NCI-H2227 (cell line): ENCODE measurements at regions not wholly inside any gene's neighbourhood (a gene's known extent, or its start where the extent isn't known, plus 50 kb on each side); places are given as distances from the start of the nearest gene placed in this dataset.
"Not testable (repeated sequence)": the region's sequence is repeated elsewhere in the genome, so short reads cannot be mapped to it uniquely, and the experiment has no call there.

Experiments used
- DNase-seq: peaks from one replicate; lab custom pipeline; 2025; ENCODE audit not compliant: unreplicated experiment; lab: John Stamatoyannopoulos, UW

DNA sequence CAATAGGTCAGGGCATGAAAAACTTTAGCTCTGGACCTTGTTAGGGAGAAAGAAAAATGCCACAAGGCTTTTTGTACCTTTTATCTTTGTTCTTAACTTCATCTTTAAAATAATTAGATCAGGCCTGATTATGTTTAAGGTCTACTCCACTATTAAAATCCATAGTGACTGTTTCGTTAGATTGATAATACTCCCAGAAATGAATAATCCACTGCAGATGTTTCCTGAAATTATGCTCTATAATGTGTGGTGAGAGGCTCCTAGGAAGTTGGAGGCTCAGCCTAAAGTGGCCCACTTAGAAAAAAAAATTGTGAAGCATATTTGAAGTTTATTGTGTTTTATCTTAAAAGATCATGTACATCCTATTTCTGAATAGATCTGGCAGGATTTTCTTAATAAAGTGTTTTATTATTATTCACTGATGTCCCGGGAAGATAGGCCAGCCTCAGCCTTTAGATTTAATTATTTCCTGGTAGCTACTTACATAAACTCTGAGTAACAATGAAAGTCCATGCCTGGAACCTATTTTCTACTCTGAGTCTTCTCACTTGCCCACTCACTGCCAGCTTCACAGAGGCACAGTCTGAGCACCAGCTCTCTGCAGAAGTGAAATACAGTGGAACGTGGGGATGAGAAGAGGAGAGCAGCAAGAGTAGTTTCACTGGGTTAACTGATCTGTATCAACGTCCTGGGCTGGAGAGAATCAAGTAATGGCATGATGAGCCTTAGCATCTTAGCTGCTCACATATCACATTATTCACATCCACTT lies 126.8 kb upstream of the TMEM170B start:
- no peak for DNase-seq

DNA sequence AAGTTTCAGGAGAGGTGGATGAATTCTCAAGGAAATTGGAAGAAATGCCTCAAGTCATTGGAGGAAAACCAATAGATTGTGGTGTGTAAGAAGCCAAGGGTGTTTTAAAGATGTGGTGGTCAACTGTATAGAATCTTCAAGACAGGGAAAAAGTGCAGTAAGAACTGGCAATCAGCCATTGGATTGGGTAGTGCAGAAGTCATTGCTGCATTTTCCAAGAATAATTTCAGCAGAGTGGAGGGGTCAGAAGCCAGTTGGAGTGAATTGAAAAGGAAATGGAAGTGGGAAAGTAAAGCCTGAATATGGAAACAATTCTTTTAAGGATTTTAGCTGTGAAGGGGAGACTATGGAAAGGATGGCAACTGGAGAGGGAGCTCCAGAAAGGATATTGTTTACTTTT lies 128.2 kb upstream of the TMEM170B start:
- no peak for DNase-seq

DNA sequence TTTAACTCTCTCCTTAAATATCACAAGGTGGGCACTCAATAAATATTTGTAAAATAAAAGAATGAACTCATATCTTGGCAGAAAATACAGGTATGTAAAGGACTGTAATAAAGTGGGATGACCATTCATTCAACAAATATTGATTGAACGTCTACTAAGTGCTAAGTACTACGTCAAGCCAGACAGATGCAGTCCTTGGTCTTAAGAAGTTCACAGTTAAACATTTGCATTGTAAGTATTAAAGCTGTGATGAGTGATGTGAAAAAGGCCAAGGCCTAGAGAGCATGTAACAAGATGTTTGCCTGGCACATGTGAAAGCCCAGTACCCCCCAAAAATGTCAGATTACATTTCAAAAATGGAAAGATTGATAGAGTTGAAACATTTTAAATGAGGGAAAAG lies 130.1 kb upstream of the TMEM170B start:
- DNase-seq: no peak

GRCh38 chr6:11404838-11405237 lies 132.7 kb upstream of the TMEM170B start:
- no peak for DNase-seq

- DNase-seq: no peak
Measured at GRCh38 chr6:11404081-11404480, 133.5 kb upstream of the TMEM170B start.

DNA sequence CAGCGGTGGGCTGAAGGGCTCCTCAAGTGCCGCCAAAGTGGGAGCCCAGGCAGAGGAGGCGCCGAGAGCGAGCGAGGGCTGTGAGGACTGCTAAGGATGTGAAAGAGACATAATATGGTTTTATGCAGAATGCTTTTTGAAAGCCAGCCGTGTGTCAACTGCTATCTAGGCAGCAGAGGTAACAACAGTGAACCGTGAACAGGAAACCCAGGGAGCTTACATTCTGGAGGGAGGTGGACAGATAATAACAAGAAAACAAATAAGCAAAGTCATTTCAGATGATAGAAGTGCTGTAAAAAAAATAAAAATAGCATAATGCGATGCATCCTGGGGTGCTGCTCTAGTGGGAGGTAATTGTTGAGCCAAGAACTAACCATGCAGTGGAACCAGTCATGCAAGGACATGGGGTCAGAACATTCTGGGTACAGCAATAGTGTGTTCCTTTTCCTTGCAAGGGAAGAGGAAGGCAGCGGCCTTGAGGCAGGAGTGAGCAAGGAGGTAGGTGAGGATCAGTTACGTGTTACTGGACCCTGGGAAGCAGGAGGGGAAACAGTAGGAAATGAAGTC lies 134.4 kb upstream of the TMEM170B start:
- no peak for DNase-seq

DNA sequence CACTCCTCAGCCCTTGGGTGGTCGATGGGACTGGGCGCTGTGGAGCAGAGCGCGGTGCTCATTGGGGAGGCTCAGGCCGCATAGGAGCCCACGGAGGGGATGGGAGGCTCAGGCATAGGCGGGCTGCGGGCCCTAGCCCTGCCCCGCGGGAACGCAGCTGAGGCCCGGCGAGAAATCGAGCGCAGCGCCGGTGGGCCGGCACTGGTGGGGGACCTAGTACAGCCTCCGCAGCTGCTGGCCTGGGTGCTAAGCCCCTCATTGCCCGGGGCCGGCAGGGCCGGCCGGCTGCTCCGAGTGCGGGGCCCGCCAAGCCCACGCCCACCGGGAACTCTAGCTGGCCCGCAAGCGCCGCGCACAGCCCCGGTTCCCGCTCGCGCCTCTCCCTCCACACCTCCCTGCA lies 135.0 kb upstream of the TMEM170B start:
- DNase-seq: not testable (repeated sequence)

DNA sequence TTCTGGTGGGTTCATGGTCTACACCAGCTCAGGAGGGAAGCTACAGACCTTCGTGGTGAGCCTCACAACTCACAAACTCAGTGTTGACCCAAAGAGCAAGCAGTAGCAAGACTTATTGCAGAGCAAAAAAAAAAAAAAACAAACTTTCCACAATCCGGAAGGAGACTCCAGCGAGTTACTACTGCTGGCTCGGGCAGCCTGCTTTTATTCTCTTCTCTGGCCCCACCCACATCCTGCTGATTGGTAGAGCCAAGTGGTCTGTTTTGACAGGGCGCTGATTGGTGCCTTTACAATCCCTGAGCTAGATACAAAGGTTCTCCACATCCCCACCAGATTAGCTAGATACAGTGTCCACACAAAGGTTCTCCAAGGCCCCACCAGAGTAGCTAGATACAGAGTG lies 135.6 kb upstream of the TMEM170B start:
- not testable (repeated sequence) for DNase-seq

DNA sequence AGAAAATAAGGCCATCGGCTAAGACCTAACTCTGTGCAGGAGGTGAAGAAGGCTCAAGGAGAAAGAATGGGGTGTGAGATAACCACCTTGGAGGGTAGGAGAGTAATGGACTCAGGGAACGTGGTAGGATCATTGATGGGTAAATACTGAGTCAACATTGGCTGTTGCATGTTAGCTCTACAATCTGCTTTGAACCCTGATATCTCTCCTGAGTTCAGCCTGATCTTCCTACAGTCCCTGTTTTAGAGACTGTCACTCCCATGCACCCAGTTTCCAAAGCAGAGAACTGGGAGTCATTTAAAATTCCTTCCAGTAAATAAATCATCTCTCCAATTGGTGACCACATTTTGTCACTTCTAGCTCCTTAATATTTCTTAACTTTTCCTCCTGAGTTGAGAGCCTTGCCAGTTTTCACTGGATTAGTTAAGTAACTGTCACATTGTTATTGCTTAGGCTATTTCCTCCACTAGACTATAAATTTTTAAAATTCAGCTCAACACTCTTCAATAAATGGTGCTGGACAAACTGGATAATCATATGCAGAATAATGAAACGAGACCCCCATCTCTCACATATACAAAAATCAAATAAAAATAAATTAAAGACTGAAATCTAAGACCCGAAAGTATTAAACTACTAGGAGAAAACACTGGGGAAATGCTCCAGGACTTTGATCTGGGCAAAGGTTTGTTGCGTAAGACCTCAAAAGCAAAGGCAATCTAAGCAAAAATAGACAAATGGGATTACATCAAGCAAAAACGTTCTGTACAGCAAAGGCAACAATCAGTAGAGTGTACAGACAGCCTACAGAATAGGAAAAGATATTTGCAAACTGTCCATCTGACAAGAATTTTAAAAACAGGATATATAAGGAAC lies 138.9 kb upstream of the TMEM170B start:
- no peak for DNase-seq

GRCh38 chr6:11397622-11398450 lies 139.7 kb upstream of the TMEM170B start:
- DNase-seq: no peak

- DNase-seq: no peak
Measured at GRCh38 chr6:11396860-11397259, 140.7 kb upstream of the TMEM170B start.

DNA sequence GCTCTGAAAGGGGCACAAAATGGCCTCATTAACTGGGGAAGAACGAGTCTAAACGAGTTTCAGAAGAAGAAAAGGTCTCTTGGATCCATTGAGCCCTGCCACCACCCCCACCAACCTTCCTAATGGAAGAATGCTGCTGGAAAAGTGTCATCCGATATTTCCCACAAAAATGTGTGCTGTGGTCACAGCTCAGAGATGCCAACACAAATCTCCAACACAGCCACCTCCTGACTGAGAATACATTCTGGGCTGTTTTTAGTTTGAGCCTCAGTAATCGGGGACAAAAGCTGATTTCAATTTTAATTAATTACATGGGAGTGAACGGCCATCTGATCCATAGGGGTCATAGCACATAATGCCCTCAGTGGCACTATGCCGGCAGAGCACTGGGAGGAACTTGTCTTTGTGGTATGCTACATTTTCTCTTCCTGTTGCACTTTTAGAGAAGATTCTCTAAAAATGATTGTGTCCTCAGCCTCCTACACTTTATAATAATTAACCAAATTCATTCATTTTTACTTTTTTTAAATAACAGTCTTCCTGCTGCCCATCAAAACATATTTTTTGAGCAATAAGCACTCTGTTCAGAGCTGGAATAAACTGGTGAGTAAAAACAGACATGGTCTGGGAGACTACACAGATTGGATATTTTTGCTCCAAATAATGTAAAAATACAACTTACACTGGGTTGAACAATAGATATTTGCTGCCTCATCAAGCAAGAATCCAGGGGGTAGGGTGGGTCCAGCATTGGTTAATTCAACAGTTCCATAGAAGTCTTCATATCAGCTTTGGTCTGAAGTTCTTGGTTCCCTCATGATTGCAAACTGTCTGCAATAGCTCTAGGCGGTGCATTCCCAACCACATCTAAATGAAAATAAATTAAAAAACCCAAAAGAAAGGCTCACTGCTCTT lies 143.6 kb upstream of the TMEM170B start:
- DNase-seq: no peak

DNA sequence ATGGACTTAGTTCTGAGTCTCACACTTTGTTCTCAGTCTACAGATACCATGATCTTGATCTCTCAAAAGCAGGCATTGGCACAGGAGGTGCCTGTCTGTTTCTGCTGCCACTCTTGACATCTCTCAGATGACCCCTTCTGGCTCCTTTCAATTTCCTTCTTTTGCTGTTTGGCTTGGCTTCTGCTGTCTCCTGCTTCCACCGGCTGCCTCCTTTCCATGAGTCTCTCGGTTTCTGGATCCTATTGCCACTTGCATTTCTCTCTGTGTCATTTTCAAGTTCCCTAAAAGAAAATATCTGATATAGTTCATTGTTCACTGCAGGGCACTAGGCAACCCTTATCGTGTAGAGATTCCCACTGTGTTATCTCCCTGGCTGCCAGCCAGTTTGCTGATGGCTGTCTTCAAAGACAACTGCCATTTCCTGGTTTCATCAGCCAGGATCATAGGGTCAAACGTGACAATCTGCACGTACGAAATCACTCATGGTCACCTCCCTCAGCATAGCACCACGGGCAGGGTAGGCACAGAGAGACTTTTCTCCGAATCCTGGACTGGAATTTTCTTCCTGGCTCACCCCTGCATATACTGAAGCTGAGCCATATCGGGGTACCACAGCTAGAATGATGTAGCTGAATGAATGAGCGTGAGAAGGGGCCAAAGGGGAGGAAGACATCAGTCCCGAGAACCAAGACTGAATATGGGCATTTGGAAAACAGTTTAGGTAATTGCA lies 144.6 kb upstream of the TMEM170B start:
- DNase-seq: peak; percentile 15

DNA sequence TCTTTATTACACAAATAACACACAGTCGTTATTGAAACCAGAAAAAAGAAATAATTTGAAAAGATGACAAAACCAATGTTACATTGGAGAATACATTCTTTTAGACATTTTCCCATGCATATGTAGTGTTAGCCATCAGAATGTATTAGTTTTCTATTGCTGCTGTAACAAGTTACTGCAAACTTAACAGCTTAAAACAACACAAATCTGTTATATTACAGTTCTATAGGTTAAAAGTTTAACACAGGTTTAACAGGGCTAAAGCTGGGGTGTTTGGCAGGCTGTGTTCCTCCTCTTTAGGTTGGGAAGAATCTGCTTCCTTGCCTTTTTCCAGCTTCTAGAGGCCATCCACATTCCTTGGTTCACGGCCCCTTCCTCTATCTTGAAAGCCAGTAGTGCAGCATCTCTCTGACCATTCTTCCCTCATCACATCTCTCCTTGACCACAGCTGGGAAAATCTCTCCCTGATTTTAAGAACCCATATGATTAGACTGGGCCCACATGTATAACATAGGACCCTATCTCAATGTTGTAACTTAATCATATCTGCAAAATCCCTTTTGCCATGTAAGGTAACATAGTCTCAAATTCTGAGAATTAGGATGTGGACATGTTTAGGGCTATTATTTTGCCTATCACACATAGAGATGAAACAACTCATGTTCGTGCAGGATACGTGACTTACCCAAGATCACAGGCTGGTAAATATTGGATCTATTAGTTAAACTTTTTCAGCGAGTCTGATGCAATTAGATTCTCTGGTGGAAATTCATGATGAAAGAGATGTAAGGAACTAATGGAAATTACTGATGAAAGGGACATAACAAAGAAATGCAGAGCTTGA lies 145.4 kb upstream of the TMEM170B start:
- no peak for DNase-seq

- no peak for DNase-seq
Measured at GRCh38 chr6:11389977-11390376, 147.6 kb upstream of the TMEM170B start.

DNA sequence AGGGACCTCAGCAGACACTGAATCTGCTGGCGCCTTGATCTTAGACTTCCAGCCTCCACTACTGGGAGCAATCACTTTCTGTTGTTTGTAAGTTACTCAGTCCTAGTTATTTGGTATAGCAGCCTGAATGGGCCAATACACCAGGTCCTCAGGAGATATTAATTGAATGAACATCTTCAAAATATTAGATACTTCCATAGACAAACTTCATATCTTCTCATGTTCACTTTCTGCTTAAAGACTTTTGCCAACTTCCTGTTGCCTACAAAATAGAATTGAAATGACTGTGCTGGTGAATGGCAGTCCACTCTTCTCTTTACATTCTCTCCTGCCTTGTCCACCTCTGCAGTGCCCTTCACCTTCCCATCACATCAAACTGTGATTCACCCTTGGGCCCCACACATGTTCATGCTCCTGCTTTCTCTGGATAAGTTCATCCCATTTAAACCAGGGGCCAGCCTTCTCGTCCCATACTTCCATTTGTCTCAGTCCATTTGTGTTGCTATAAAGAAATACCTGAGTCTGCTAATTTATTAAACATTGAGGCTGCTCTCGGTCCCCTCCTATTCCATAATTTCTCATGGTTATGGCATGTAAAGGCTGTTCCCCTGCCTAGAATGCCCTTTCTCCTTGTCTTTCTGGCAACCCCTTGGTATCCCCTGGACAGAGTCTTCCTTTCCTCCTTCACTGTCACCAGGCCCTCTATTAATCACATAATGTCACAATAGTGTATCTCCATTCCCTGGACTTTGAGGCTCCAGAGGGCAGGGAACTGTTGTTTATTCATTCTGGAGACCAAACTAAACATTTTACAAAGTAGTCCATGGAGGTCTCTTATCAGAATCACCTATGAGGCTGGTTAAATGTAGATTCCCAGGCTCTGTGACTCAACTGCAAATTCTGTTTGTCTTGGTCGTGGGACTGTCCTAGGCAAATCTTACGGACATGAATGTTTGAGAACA lies 148.3 kb upstream of the TMEM170B start:
- DNase-seq: no peak

GRCh38 chr6:11387707-11388430 lies 149.7 kb upstream of the TMEM170B start:
- DNase-seq: no peak
